GM13977 (cell line): ENCODE measurements at regions not wholly inside any gene's neighbourhood (a gene's known extent, or its start where the extent isn't known, plus 50 kb on each side); places are given as distances from the start of the nearest gene placed in this dataset.

Experiments used
- DNase-seq: peaks from one replicate; pipeline ENCODE4 v3.0.0; 2012; ENCODE audit warnings: low spot score
- in situ Hi-C: fragments of 300-500 bp; cut with MboI; formaldehyde crosslinking; loops from one replicate; pipeline ENCODE4 v1.12.0; 2022; ENCODE audit warnings: low sequenced_read_pairs, low pct_unique_long_range_greater_than_20kb, mixed read lengths, inconsistent platforms; ENCODE audit not compliant: unreplicated experiment
- TF ChIP-seq, protein P1 (sequence below): IDR thresholded peaks from 2 replicates; pipeline ENCODE4 v1.5.1; 2012; ENCODE audit warnings: mild to moderate bottlenecking, control low read depth; ENCODE audit not compliant: insufficient read depth; ENCODE audit errors: extremely low read depth, missing control alignments

DNA sequence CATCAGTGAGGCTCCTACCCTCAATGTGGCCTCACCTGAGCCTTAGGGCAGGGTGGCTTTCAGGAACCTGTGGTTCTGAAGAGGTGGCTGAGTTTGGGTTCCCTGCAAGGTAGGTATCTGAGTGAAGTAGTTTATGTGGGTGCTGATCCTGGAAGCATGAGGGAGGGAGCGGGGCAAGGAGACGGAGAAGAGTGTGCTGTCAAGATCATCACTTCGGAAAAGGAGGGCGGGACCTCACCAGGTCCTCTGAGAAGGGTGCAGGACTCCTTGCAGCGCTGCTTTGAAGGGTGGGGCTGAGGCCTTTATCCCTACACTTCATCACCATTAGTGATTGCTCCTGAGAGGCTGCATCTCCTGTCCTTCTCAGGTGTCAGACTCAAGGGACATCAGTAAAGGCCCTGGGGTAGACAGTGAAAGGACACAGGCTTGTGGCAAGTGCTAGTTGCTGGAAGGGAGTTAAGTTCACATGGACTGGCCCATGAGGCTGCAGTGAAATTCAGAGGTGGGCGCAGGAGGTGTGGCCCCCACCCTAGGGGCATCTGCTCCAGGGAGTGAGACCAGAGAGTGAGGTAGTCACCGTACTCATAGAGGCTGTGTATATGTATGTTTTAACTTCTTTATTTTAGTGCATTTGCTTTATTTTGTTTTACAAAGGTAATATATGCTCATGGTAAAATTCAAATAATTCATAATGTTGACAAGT is 57.3 kb upstream of the GALNT2 start:
- in situ Hi-C loops, result no loop called here
- TF ChIP-seq, protein P1, sequence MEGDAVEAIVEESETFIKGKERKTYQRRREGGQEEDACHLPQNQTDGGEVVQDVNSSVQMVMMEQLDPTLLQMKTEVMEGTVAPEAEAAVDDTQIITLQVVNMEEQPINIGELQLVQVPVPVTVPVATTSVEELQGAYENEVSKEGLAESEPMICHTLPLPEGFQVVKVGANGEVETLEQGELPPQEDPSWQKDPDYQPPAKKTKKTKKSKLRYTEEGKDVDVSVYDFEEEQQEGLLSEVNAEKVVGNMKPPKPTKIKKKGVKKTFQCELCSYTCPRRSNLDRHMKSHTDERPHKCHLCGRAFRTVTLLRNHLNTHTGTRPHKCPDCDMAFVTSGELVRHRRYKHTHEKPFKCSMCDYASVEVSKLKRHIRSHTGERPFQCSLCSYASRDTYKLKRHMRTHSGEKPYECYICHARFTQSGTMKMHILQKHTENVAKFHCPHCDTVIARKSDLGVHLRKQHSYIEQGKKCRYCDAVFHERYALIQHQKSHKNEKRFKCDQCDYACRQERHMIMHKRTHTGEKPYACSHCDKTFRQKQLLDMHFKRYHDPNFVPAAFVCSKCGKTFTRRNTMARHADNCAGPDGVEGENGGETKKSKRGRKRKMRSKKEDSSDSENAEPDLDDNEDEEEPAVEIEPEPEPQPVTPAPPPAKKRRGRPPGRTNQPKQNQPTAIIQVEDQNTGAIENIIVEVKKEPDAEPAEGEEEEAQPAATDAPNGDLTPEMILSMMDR, result no peak
- no peak for DNase-seq

DNA sequence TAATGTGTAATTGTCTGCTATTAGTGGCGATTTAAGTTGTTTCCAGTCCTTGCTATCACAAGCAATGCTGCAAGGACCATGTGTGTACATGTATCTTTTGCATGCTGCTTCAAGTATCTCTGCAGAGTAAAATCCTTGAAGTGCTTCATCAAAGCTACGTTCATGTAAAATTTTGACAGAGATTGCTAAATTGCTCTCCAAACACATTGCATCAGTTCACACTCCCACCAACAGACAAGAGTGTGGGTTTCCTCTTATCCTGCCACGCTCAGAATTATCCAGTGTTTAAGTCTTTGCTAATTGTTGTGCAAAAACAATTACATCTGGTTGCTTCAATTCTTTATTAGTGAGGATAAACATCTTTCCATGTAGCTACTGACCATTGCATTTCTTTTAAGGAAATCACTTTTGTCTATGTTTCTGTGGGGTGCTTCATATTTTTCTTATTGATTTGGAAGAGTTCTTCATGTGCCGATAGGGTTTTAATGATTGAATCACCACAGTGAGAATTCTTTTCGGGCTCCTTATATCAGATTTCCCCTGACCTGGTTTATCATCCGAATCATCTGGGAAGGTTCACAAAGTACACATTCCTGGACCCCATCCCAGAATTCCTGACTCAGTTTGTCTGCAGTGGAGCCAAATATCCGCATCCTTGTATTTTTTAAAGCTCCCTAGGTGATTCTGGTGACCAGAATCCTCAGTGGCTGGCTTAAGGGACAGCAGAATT is 56.3 kb upstream of the GALNT2 start:
- no peak for DNase-seq
- TF ChIP-seq, protein P1, result no peak
- in situ Hi-C loops, result no loop called here

DNA sequence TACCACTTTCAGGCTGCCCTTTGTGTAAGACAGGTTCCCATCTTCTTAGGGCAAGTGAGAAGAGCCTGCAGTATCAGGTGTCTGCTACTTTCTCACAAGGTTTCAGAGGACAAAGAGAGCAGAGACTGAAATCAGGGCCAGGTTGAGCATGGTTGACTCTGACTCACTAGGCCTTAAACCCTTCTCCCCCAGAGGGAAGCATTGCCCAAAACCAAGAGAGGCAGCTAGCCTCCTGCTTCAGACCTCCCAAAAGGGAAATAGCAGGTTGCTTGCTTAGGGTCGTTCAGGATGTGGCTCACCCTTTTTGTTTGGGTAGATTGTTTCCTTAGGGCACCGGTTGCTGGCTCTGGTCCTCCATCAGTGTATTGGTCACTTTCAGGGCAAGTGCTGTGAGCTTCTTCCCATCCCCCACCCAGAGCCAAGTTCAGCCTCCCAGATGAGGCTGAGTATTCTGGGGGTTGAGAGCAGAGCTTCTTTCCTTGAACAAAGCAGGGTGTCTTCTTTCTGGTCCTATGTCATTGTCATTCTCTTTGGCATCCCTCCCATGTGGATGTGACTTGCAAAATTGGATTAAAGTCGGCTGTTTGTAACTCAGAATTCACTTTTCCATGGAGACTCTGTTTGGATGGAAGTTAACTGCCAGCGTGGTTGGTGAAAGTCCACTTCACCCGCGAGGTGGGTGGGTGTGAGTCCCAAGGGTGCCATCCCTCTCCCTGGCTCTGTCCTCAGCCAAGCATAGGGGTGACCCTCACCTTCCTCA is 55.5 kb upstream of the GALNT2 start:
- TF ChIP-seq, protein P1, result no peak
- DNase-seq, result no peak
- in situ Hi-C loops, result no loop called here

DNA sequence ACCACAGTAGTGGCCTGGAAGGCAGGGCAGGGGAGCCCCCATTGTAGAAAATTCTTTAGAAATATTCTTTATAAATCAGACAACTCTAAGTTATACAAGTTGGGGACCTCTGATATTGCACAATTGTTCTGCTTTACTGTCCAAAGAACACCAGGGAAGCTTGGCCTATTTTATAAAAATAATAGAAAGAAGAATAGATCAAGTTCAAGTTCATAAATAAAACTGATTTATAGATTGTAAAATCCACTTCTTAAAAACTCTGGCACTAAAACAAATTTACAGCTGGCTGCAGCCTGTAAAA is 55.0 kb upstream of the GALNT2 start:
- TF ChIP-seq, protein P1, result no peak
- in situ Hi-C loops, result no loop called here
- DNase-seq, result no peak

- TF ChIP-seq, protein P1, result no peak
- no peak for DNase-seq
- in situ Hi-C loops, result no loop called here
Measured at GRCh38 chr1:230012741-230013140, 54.3 kb upstream of the GALNT2 start.

- TF ChIP-seq, protein P1, result no peak
- no peak for DNase-seq
- in situ Hi-C loops, result no loop called here
Measured at GRCh38 chr1:230016159-230016558, 50.9 kb upstream of the GALNT2 start.
